ENCODE measurements at regions not wholly inside any gene's neighbourhood (a gene's known extent, or its start where the extent isn't known, plus 50 kb on each side); places are given as distances from the start of the nearest gene placed in this dataset.
"Not testable (repeated sequence)": the region's sequence is repeated elsewhere in the genome, so short reads cannot be mapped to it uniquely, and the experiment has no call there.

DNA sequence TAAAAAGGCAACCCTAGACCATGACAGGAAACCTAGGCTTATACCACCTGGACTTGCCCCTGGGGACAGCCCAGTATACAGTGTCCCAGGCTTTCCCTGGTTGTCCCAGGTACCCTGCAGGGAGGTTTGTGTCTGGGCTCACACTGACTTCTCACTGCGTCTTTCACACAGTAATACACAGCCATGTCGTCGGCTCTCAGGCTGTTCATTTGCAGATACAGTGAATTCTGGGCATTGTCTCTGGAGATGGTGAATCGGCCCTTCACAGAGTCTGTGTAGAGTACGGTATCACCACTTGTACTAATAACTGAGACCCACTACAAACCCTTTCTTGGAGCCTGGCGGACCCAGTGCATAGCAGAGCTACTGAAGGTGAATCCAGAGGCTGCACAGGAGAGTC is 1116.6 kb downstream of the TMEM121 start:
- DNase-seq (ENCODE audit: low read depth, low spot score): not testable (repeated sequence)

DNA sequence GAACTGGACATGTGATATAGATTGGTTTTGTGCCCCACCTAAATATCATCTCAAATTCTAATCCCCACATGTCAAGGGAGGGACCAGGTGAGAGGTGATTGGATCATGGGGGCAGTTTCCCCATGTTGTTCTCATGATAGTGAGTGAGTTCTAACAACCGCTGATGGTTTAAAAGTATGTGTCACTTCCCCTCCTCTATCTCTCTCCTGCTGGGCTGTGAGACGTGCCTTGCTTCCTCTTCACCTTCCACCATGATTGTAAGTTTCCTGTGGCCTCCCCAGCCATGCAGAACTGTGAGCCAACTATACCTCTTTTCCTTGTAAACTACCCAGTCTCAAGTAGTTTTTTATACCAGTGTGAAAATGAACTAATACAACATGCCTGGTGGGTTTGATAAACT is 1122.5 kb downstream of the TMEM121 start:
- DNase-seq (ENCODE audit: low read depth, low spot score): not testable (repeated sequence)

DNA sequence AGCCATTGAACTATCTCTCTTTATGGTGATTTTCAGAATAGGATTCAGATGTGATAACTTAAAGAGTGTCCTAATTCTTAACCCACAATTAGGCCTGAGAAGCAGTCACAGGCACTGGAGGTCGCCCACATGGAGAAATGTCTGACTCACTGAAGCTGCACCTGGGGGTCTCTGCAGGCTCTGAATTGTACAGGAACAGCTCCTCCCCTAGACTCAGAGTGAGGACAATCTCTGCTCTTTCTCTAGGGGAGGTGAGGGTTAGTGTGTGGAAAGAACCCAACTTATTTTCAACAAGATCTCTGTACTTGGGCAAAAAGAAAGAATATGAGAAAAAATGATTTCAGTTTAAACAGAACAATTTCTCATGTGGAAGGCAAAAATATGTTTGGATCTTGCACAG is 1124.6 kb downstream of the TMEM121 start:
- no peak for DNase-seq (ENCODE audit: low read depth, low spot score)

DNA sequence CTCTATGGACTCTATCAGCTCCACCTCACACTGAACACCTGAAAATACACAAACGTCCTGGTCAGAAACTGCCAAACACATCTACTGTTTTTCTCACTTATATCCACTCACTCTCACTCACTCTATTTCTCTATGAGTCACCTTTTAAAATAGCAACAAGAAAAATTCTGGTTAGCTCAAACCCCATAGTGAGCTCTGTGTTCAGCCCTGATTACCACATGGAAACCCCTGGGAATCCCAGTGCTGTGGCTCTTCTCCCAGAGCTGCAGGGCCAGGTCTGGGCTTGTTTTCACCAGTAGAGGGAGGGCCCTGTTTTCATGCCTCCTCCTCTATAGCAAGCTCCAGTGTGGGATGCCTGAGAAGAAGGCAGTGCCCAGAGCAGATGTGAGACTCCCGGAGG is 1126.1 kb downstream of the TMEM121 start:
- no peak for DNase-seq (ENCODE audit: low read depth, low spot score)

DNA sequence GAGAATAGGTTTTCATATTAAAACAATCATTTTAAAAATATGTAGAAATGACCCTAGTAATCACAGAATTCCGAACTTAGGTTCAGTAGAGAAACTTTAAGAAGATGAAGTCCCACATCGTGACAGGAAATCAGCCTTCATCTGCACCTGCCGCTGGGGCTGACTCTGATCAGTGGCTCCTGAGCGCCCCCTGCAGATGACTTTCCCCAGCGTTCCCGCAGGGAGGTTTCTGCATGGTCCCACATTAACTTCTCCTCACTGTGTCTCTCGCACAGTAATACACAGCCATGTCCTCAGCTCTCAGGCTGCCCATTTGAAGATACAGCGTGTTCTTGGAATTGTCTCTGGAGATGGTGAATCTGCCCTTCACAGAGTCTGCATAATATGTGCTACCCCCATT is 1131.1 kb downstream of the TMEM121 start:
- no peak for DNase-seq (ENCODE audit: low read depth, low spot score)

DNA sequence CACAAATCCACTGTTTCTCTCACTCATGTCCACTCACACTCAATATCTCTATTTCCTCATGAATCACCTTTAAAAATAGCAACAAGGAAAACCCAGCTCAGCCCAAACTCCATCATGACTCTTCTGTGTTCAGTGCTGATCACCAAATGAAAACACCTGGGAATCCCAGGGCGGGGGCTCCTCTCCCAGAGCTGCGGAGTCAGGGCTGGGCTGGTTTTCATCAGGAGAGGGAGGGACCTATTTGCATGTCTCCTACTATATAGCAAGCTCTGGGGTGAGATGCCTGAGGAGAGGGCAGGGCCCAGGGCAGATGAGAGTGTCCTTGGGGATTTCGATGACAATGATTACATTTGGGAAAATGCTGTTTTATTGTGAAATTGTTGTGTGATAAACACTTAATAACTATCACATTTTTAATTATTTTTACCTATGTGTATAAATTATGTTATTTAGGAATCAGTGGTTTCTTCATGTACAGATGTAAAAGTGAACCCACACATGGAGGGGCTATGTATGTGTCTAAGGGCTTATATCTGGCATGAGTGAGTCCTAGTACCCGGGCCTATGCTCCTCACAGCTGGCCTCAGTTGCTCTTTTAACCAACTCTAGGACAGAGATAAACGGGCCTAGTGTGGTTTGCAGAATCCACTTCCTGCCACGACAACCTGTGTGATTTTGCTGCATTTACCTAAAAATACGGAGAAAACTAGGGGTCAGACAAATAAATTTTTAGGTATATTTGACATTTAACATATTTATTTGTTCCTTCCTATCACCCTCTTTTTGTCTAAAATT is 1131.9 kb downstream of the TMEM121 start:
- DNase-seq (ENCODE audit: low read depth, low spot score): not testable (repeated sequence)

DNA sequence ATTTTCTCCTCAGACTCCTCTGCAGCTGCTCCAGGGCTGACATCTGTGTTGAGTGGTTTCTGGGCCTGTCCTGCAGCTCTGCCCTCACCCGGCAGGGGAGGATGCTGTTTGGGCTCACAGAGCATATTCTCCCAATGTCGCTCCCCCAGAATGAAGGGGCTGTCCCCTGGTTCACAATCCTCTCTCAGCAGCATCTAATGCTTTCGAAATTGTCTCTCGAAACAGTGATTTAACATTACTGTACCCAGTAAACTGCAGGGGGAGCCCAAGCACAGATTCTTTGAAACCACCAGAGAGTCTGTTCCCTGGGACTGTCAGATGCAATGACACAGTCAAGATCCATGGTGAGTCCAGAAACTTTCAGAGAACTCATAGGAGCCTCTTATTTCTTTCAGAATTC is 1135.2 kb downstream of the TMEM121 start:
- DNase-seq (ENCODE audit: low read depth, low spot score): not testable (repeated sequence)

DNA sequence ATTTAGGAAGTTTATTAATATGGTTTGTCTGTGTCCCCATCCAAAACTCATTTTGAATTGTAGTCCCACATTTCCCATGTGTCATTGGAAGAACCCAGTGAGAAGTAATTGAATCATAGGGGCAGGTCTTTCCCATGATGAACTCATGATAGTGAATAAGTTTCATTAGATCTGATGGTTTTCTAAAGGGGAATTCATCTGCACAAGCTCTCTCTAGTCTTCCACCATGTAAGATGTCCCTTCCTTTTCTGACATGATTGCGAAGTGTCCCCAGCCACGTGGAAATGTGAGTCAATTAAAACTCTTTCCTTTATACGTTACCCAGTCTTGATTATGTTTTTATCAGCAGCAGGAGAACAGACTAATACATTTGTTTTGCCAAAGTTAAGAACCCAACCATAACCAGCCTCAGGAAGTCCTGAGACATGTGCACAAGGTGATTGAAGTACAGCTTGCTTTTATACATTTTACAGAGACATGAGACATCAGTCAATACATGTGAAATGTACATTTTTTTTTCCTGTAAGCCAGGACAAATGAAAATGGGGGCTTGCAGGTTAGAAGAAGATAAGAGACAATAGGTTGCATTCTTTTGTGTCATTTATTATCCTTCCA is 1136.7 kb downstream of the TMEM121 start:
- DNase-seq (ENCODE audit: low read depth, low spot score): no peak

DNA sequence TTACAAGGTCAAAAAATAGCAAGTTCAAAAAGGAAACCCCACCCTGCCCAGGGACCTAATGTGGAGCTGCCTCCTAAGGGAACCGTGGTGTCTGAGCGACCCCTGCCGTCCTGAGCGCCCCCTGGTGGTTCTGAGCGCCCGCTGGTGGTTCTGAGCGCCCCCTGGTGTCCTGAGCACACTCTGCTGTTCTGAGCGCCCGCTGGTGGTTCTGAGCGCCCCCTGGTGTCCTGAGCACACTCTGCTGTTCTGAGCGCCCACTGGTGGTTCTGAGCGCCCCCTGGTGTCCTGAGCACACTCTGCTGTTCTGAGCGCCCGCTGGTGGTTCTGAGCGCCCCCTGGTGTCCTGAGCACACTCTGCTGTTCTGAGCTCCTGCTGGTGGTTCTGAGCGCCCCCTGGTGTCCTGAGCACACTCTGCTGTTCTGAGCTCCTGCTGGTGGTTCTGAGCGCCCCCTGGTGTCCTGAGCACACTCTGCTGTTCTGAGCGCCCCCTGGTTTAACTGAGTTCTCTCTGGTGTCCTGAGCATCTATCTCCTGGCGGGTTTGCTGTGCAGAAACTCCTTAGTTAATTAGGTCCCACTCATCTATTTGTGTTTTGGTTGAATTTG is 1137.5 kb downstream of the TMEM121 start:
- DNase-seq (ENCODE audit: low read depth, low spot score): not testable (repeated sequence)

DNA sequence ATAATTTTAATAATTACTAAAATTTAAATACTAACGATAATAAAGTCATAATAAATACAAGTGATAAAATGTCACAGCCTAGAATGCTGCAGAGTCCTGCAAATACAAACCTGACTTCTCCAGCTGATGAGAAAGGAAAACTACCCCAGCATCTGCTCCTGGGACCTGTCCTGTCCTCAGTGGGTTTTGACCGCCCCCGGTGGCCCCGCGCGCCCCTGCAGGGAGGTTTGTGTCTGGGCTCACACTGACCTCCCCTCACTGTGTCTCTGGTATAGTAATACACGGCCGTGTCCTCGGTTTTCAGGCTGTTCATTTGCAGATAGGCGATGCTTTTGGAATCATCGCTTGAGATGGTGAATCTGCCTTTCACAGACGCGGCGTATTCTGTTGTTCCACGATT is 1139.4 kb downstream of the TMEM121 start:
- no peak for DNase-seq (ENCODE audit: low read depth, low spot score)

DNA sequence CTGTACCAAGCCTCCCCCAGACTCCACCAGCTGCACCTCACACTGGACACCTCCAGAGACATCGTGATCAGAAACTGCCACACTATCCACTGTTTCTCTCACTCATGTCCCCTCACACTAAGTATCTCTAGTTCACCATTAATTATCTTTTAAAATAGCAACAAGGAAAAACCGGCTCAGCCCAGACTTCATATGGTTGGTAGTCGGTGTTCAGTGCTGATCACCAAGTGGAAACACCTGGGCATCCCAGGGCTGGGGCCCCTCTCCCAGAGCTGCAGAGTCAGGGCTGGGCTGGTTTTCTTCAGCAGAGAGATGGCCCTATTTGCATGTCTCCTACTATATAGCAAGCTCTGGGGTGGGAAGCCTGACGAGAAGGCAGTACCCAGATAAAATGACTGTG is 1140.0 kb downstream of the TMEM121 start:
- DNase-seq (ENCODE audit: low read depth, low spot score): no peak

DNA sequence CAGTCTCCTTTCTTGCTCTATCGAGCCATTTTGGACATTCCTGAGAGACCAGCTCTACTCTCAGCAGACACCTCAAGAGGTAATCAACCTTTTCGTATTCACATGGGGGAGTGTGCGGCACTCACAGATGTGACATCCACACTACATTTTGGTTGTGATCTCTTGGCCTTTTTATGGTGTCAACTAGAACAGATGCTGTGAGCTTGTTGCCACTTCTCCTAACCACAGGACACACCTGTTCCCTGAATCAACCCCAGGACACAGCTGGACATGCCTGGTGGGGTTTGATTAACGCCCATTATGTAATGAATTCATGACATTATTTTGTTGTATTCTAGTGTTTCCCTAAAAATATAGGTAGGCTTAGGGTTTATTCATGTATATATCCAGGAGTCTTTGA is 1143.6 kb downstream of the TMEM121 start:
- DNase-seq (ENCODE audit: low read depth, low spot score): no peak

DNA sequence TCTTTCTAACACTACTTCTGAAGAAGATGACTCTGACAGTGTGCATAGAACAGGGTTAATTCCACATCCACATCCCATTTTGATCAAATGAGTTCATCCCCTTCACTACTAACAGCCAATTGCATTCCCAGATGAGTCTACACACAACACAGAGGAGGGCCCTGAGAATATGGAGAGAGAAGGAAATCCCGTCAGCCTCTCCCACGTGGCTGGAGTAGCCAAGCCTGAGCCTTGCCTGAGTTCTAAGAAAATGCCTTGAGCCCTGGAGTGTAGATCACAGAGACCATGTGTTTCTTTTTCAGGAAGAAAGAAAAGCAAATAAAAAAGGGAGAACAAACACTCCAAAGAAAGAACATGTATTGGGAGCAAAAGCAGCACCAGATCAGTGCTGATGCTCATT is 1147.7 kb downstream of the TMEM121 start:
- DNase-seq (ENCODE audit: low read depth, low spot score): not testable (repeated sequence)

DNA sequence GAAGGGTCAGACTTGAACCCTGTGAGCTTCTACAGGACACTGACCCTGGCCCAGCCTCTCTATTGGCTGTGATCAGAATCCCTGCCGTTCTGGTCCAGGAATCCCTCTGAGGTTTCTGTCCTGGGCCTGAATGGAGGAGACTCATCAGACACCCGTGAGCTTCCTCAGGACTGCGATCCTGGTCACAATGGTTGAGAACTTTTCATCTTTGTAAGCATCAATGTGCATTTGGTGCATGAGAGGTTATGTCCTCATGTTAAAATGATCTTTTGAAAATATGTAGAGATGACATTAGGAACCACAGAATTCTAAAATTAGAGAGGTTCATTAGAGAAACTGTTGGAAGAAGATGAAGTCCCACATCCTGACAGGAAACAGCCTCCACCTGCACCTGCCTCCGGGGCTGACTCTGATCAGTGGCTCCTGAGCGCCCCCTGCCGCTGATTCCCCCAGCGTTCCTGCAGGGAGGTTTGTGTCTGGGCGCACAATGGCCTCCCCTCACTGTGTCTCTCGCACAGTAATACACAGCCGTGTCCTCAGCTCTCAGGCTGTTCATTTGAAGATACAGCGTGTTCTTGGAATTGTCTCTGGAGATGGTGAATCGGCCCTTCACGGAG is 1148.2 kb downstream of the TMEM121 start:
- DNase-seq (ENCODE audit: low read depth, low spot score): not testable (repeated sequence)

DNA sequence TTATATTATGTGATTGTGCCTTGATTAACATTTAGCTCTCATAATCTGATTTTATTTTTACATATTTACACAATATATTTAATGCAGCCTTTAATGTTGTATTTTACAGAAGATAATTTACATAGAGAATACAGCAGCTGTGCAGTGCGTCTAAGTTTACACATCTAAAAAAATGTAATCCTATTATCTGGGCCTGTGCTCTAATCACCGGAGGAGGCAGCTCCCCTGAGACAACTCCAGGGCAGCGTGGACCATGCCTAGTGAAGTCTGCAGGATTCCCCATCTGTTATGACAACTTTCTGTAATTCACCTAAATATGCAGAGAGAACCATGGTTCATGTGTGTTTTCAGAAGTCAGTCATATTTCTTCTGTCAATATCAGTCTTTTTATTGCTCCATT is 1149.3 kb downstream of the TMEM121 start:
- not testable (repeated sequence) for DNase-seq (ENCODE audit: low read depth, low spot score)

DNA sequence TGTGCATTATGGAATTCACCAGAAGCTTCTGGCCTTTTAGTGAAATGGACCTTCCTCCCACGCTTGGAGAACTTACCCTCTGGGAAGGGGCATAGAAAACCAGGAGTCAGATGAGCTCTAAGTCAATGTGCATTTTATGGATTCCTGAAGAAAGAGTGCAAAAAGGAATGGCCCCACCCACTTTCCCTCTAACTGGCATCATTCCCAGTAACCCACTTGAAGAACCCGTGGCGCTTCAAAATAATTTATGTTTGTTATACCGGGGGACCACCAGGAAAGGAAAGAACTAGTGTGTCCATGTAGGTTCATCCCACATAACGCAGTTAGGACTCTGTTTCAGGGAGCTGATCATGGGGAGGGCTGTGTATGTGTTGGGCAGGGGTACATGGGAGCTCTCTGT is 1153.4 kb downstream of the TMEM121 start:
- DNase-seq (ENCODE audit: low read depth, low spot score): no peak

DNA sequence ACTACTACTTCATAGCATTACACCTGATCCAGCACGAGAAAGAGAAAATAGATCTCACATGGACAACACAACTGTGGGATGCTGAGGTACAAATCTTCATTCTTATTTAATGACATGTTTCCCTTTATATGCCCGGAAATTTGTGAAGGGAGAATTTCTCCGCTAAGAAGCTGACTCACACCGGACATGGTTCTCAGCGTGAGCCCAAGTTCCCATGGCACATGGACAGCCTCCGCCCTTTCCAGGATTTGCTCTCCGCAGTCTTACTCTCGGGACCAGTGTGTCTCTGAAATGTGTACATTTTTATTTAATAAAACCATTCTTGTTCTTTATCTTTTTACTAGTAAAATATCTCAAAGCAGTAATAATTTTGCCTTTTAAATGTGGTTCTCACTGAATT is 1154.8 kb downstream of the TMEM121 start:
- no peak for DNase-seq (ENCODE audit: low read depth, low spot score)

DNA sequence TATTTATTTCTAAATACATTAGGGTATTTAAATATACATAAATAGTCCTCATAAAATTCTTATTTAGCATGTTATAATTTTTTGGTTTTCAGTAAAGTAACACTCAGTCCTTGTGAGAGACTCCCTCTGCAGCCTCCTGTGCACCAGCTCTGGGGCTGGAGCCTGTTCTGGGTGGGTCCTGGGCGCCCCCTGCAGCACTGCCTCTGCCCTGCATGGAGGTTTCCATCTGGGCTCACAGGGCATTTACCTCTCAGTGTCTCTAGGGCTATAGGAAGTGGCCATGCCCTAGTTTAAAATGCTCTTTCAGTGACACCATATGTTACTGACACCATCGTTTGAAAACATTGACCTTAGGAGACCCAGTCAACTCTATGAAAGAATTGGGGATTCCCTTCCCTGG is 1155.2 kb downstream of the TMEM121 start:
- DNase-seq (ENCODE audit: low read depth, low spot score): no peak

DNA sequence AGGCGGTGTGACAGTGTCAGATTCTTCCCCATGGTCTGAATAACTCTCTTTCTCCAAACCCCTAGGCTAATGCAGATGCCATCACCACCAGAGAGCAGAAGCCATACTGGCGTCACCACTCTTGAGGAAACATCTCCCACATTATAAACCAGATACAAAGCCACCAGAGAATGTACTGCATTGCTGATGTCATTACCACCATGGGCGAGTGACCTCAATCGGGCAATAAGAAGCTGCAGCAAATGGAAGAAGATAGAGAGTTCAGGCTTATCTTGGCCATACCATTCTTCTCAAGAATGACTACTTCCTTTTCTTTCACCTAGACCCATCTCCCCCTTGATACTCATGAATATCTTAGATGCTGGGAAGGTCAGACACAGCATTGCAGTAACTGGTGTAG is 1157.2 kb downstream of the TMEM121 start:
- no peak for DNase-seq (ENCODE audit: low read depth, low spot score)

DNA sequence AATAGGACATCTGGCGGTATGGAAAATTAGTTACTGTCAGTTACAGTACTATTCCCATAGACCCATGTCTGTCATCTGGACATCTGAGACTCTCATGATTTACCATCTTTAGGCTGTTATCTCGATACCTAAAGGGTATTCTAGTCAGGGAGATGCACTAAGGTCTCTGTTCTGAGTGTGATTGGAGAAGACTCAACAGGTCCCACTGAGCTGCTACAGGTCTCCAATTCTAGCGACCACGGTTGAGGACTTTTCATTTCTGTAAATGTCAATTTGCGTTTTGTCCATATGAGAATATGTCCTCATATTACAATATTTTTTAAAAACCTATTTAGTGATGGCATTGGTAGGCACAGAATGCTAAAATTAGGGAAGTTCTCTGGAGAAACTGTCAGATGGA is 1160.2 kb downstream of the TMEM121 start:
- DNase-seq (ENCODE audit: low read depth, low spot score): no peak

DNA sequence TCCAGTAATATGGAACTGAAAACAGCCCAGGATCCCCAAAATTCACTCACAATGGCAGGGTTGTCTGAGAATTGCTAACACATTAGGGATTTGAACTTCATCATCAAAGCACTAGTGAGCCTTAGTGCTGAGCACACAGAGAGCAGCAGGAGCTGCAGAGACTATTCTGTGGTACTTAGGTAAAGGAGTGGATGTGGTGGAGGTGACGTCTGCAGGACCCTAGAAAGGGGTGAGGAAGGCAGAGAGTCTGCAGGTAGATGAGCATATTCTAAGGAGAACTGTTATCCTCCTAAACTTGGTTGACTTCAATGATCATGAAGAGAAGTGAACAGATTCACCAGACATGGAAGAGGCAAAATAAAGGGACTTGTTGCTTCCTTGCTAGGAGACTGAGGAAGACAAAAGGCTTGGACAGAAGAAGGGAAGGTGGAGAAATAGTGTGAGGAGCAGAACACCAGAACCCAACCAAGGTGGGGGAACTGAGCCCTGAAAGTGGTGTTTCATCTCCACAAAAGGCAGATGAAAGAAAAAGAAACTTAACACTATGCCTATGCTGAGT is 1164.0 kb downstream of the TMEM121 start:
- no peak for DNase-seq (ENCODE audit: low read depth, low spot score)

DNA sequence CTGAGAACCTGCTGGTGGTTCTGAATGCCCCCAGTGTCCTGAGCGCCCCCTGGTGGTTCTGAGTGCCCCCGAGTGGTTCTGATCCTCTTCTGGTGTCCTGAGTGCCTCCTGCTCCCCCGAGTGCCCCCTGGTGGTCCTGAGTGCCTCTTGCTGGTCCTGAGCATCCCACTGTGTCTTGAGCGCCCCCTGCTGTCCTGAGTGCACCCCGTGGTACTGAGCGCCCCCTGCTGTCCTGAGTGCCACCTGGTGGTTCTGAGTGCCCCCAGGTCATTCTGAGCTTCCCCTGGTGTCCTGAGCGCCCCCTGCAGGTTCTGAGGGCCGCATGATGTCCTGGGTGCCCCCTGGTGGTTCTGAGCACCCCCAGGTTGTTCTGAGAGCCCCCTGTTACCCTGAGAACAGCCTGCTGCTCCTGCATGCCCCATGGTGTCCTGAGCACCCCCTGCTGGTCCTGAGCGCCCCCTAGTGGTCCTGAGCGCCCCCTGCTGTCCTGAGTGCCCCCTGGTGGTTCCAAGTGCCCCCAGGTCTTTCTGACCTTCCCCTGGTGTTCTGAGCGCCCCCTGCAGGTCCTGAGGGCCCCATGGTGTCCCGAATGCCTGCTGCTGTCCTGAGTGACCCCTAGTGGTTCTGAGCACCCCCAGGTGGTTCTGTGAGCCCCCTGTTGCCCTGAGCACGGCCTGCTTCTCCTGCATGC is 1165.4 kb downstream of the TMEM121 start:
- no peak for DNase-seq (ENCODE audit: low read depth, low spot score)
